C4-2B (cell line): ENCODE measurements at regions not wholly inside any gene's neighbourhood (a gene's known extent, or its start where the extent isn't known, plus 50 kb on each side); places are given as distances from the start of the nearest gene placed in this dataset.

Source experiments
- CTCF ChIP-seq: fragments of 450-650 bp; conservative IDR thresholded peaks from 2 replicates; pipeline ENCODE4 v1.5.1; 2017; ENCODE audit warnings: mild to moderate bottlenecking
- ZFX ChIP-seq: fragments of 450-650 bp; IDR thresholded peaks from 2 replicates; pipeline ENCODE4 v1.6.1; 2017

GRCh38 chr12:116492703-116493324 is 66.4 kb upstream of the MAP1LC3B2 start:
- no peak for TF ChIP-seq CTCF
- no peak for TF ChIP-seq ZFX
